ENCODE measurements at regions not wholly inside any gene's neighbourhood (a gene's known extent, or its start where the extent isn't known, plus 50 kb on each side); places are given as distances from the start of the nearest gene placed in this dataset.

GRCh38 chr5:164224772-164225171, 719.4 kb downstream of the MAT2B start:
- TF ChIP-seq CTCF (optimal IDR thresholded peaks at IDR 0.05 in 1 of 3, IDR thresholded peaks at IDR 0.05 in 1 of 3, conservative IDR thresholded peaks at IDR 0.05 in 1 of 3; ENCODE audit: extremely low read depth in 1 of 3, insufficient read depth in 2 of 3, low read length in 3 of 3) (no peak), EZH2 (IDR thresholded peaks at IDR 0.05; ENCODE audit: low read length) (no peak)

All from keratinocyte (primary cell).